GM21381 (cell line): ENCODE measurements at regions not wholly inside any gene's neighbourhood (a gene's known extent, or its start where the extent isn't known, plus 50 kb on each side); places are given as distances from the start of the nearest gene placed in this dataset.

Source experiments
- ATAC-seq: cut with Tn5 transposase; IDR thresholded peaks from one replicate; pipeline ENCODE4 v1.9.1; 2021; ENCODE audit warnings: mild to moderate bottlenecking, moderate library complexity; ENCODE audit not compliant: unreplicated experiment

GRCh38 chr22:49022816-49023160, 804.9 kb downstream of the BRD1 start:
- ATAC-seq: no peak

GRCh38 chr22:49021926-49022815, 805.5 kb downstream of the BRD1 start:
- no peak for ATAC-seq

GRCh38 chr22:49021131-49021925, 806.3 kb downstream of the BRD1 start:
- no peak for ATAC-seq

- no peak for ATAC-seq
Observed at GRCh38 chr22:49019737-49020713, 807.6 kb downstream of the BRD1 start.

- ATAC-seq: no peak
Observed at GRCh38 chr22:49018601-49019000, 809.1 kb downstream of the BRD1 start.

- no peak for ATAC-seq
Observed at GRCh38 chr22:49017482-49018329, 810.0 kb downstream of the BRD1 start.

GRCh38 chr22:49016909-49017481, 810.7 kb downstream of the BRD1 start:
- no peak for ATAC-seq

GRCh38 chr22:49015993-49016908, 811.4 kb downstream of the BRD1 start:
- ATAC-seq: no peak

- ATAC-seq: no peak
Observed at GRCh38 chr22:49015459-49015858, 812.2 kb downstream of the BRD1 start.

- ATAC-seq: no peak
Observed at GRCh38 chr22:49014227-49015201, 813.2 kb downstream of the BRD1 start.

GRCh38 chr22:49013707-49014106, 814.0 kb downstream of the BRD1 start:
- ATAC-seq: no peak

- no peak for ATAC-seq
Observed at GRCh38 chr22:49012712-49013395, 814.8 kb downstream of the BRD1 start.

GRCh38 chr22:49011769-49012648, 815.7 kb downstream of the BRD1 start:
- ATAC-seq: no peak

- ATAC-seq: no peak
Observed at GRCh38 chr22:49011379-49011768, 816.3 kb downstream of the BRD1 start.

GRCh38 chr22:49010901-49011300, 816.8 kb downstream of the BRD1 start:
- ATAC-seq: no peak
